GM18526 (cell line): ENCODE measurements at regions not wholly inside any gene's neighbourhood (a gene's known extent, or its start where the extent isn't known, plus 50 kb on each side); places are given as distances from the start of the nearest gene placed in this dataset.

Experiments
- POLR2A ChIP-seq: IDR thresholded peaks from 3 replicates; pipeline ENCODE4 v1.6.1; 2011; ENCODE audit not compliant: insufficient read length; ENCODE audit errors: extremely low read depth

- TF ChIP-seq POLR2A = no peak
Observed at GRCh38 chr22:47443836-47444745, 681.6 kb downstream of the TBC1D22A start.

GRCh38 chr22:47442821-47443220, 680.4 kb downstream of the TBC1D22A start:
- no peak for TF ChIP-seq POLR2A

GRCh38 chr22:47439643-47440265, 677.3 kb downstream of the TBC1D22A start:
- no peak for TF ChIP-seq POLR2A

GRCh38 chr22:47437636-47438035, 675.2 kb downstream of the TBC1D22A start:
- TF ChIP-seq POLR2A = no peak

GRCh38 chr22:47437110-47437509, 674.7 kb downstream of the TBC1D22A start:
- no peak for TF ChIP-seq POLR2A

- TF ChIP-seq POLR2A = no peak
Observed at GRCh38 chr22:47435826-47436225, 673.4 kb downstream of the TBC1D22A start.

- TF ChIP-seq POLR2A = no peak
Observed at GRCh38 chr22:47435204-47435487, 672.7 kb downstream of the TBC1D22A start.

- TF ChIP-seq POLR2A = no peak
Observed at GRCh38 chr22:47434336-47435203, 672.1 kb downstream of the TBC1D22A start.

- TF ChIP-seq POLR2A = no peak
Observed at GRCh38 chr22:47433627-47434026, 671.2 kb downstream of the TBC1D22A start.

- TF ChIP-seq POLR2A = no peak
Observed at GRCh38 chr22:47432683-47433082, 670.2 kb downstream of the TBC1D22A start.

GRCh38 chr22:47423861-47424820, 661.7 kb downstream of the TBC1D22A start:
- no peak for TF ChIP-seq POLR2A

- TF ChIP-seq POLR2A = no peak
Observed at GRCh38 chr22:47423266-47423665, 660.8 kb downstream of the TBC1D22A start.

- TF ChIP-seq POLR2A = no peak
Observed at GRCh38 chr22:47422736-47423135, 660.3 kb downstream of the TBC1D22A start.

GRCh38 chr22:47421846-47422245, 659.4 kb downstream of the TBC1D22A start:
- no peak for TF ChIP-seq POLR2A

GRCh38 chr22:47420211-47420610, 657.8 kb downstream of the TBC1D22A start:
- no peak for TF ChIP-seq POLR2A
